DOHH2 (cell line): ENCODE measurements at regions not wholly inside any gene's neighbourhood (a gene's known extent, or its start where the extent isn't known, plus 50 kb on each side); places are given as distances from the start of the nearest gene placed in this dataset.

Experiments
- H3F3A ChIP-seq: fragments of 200-600 bp; sonication (generic), shearing (Covaris generic); 2 replicates; pipeline ENCODE4 v1.6.0; 2016; ENCODE audit warnings: antibody characterized with exemption, mild to moderate bottlenecking; ENCODE audit not compliant: control insufficient read depth, insufficient read depth
- H3K27ac ChIP-seq: fragments of 200-600 bp; sonication (generic); 2 replicates; pipeline ENCODE4 v1.5.1; 2014; ENCODE audit warnings: low read depth, mild to moderate bottlenecking, low read length, moderate library complexity
- H3K27me3 ChIP-seq: fragments of 200-600 bp; sonication (generic); 2 replicates; pipeline ENCODE4 v1.6.1; 2014; ENCODE audit warnings: mild to moderate bottlenecking, low read length, mixed read lengths; ENCODE audit not compliant: control insufficient read depth
- H3K36me3 ChIP-seq: fragments of 200-600 bp; sonication (generic); 2 replicates; pipeline ENCODE4 v1.6.1; 2014; ENCODE audit warnings: mild to moderate bottlenecking, low read length, moderate library complexity, mixed read lengths; ENCODE audit not compliant: control insufficient read depth
- H3K4me1 ChIP-seq: fragments of 200-600 bp; sonication (generic); 2 replicates; pipeline ENCODE4 v1.6.1; 2014; ENCODE audit warnings: mild to moderate bottlenecking, low read length, mixed read lengths; ENCODE audit not compliant: control insufficient read depth
- H3K4me2 ChIP-seq: fragments of 200-600 bp; sonication (generic); 2 replicates; pipeline ENCODE4 v1.6.0; 2014; ENCODE audit warnings: mild to moderate bottlenecking, low read length, moderate library complexity
- H3K4me3 ChIP-seq: fragments of 200-600 bp; sonication (generic); 2 replicates; pipeline ENCODE4 v1.5.1; 2014; ENCODE audit warnings: mild to moderate bottlenecking, low read length, mixed read lengths
- H3K79me2 ChIP-seq: fragments of 200-600 bp; sonication (generic); 2 replicates; pipeline ENCODE4 v1.6.1; 2014; ENCODE audit warnings: mild to moderate bottlenecking, low read length, mixed read lengths; ENCODE audit not compliant: control insufficient read depth
- H3K9me2 ChIP-seq: fragments of 200-600 bp; sonication (generic); replicated peaks from 2 replicates; pipeline ENCODE4 v1.6.1; 2014; ENCODE audit warnings: mild to moderate bottlenecking, low read length, mixed read lengths; ENCODE audit not compliant: control insufficient read depth
- H3K9me3 ChIP-seq: fragments of 200-600 bp; sonication (generic); 2 replicates; pipeline ENCODE4 v1.6.1; 2014; ENCODE audit warnings: antibody characterized with exemption, low read length, mixed read lengths; ENCODE audit not compliant: control insufficient read depth, insufficient read depth
- H4K20me1 ChIP-seq: fragments of 200-600 bp; sonication (generic); 2 replicates; pipeline ENCODE4 v1.6.0; 2014; ENCODE audit warnings: low read depth, mild to moderate bottlenecking, antibody characterized with exemption, low read length, moderate library complexity; ENCODE audit not compliant: control insufficient read depth, insufficient read depth
- EZH2phosphoT487 ChIP-seq: fragments of 200-600 bp; sonication (generic); IDR thresholded peaks from 2 replicates; pipeline ENCODE4 v1.6.1; 2017; ENCODE audit warnings: borderline replicate concordance, mild to moderate bottlenecking, antibody characterized with exemption, low read length, moderate library complexity, mixed read lengths
- TF ChIP-seq, protein P1 (sequence below): fragments of 200-600 bp; sonication (generic); IDR thresholded peaks from one replicate; pipeline ENCODE4 v1.5.1; 2014; ENCODE audit warnings: antibody characterized with exemption, mild to moderate bottlenecking, low read depth, low read length; ENCODE audit not compliant: poor library complexity, severe bottlenecking

DNA sequence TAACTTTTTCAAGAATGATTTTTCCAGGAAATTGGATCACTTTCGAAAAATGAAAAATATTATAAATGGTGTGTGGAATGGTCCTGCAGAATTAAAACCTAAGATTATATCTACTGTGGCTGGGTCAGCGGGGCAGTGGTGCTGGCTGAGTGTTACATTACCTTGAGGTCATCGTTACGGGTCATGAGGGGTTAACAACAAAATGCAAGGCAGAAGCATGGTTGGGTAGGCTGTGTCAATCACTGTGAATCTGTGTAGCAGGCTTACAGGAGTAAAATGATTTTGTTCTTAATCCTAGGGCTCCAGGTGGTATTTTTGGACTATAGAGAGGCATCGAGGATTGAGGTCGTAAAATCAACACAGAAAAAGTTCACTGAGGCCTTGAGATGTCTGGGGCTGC, 105.2 kb upstream of the AMOT start:
- Histone ChIP-seq H3K9me2 (no peaks in the 10 kb centered on the region), H3K4me3 (no peak overlapping the region), H3K4me1 (no peaks in the 10 kb centered on the region), H3K4me2 (no peak overlapping the region), H3K27me3 (no peaks in the 10 kb centered on the region), H3K79me2 (no peaks in the 10 kb centered on the region), H3K27ac (no peak overlapping the region), H4K20me1 (no peaks in the 10 kb centered on the region), H3F3A (no peaks in the 10 kb centered on the region), H3K9me3 (no peaks in the 10 kb centered on the region), H3K36me3 (no peaks in the 10 kb centered on the region)
- TF ChIP-seq, protein P1, sequence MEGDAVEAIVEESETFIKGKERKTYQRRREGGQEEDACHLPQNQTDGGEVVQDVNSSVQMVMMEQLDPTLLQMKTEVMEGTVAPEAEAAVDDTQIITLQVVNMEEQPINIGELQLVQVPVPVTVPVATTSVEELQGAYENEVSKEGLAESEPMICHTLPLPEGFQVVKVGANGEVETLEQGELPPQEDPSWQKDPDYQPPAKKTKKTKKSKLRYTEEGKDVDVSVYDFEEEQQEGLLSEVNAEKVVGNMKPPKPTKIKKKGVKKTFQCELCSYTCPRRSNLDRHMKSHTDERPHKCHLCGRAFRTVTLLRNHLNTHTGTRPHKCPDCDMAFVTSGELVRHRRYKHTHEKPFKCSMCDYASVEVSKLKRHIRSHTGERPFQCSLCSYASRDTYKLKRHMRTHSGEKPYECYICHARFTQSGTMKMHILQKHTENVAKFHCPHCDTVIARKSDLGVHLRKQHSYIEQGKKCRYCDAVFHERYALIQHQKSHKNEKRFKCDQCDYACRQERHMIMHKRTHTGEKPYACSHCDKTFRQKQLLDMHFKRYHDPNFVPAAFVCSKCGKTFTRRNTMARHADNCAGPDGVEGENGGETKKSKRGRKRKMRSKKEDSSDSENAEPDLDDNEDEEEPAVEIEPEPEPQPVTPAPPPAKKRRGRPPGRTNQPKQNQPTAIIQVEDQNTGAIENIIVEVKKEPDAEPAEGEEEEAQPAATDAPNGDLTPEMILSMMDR, result no peak
- TF ChIP-seq EZH2phosphoT487, result no peak

DNA sequence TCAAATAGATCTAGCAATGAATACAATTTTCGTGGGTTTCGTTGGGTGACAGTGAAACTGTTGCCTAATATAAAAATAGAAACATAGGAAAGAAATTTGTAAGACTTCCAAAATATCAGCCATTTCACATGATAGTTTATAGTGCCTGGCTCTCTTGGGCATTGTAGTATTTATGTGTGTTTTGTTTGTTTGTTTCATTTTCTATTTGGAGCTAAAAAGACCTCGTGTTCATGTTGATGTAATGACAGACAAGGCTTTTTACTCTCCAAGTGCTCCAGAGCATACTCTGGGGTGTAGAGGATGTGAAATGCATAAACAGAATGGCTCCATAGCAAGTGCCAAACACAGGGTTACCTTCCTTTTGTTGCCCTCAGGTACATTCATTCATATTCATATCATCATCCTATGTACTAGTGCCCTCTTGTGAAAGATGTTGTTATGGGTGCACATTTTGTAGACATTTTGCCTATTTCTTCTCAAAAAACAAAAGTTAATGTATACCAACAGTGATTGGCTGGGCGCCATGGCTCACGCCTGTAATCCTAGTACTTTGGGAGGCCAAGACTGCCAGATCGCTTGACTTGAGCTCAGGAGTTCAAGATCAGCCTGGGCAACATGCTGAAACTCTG, 100.7 kb upstream of the AMOT start:
- Histone ChIP-seq H3K9me2 (no peaks in the 10 kb centered on the region), H3K9me3 (no peaks in the 10 kb centered on the region), H3K27ac (no peak overlapping the region), H3K79me2 (no peaks in the 10 kb centered on the region), H3K4me3 (no peak overlapping the region), H3K4me1 (no peaks in the 10 kb centered on the region), H3K4me2 (no peak overlapping the region), H3K36me3 (no peaks in the 10 kb centered on the region), H4K20me1 (no peaks in the 10 kb centered on the region), H3K27me3 (no peaks in the 10 kb centered on the region), H3F3A (no peaks in the 10 kb centered on the region)
- no peak for TF ChIP-seq EZH2phosphoT487
- TF ChIP-seq, protein P1, result no peak

DNA sequence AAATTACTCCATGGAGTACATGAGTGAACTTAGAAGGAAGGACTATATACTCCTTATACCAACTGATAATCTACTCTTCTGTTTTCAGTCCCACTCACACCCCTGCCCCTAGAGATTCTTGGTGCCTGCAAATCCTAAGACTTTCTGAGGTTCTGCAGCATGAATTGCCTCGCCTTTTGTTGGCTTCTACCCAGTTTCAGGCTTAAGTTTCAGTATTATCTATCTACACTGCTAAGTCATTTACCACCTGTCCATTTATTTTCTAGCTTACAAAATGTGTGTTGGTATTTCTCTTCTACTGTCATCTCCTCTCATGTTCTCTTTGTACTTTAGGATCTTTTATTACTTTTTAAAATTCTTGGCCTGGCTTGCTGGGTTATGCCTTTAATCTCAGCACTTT, 94.4 kb upstream of the AMOT start:
- no peaks in the 10 kb centered on the region for H3K9me3 ChIP-seq
- H3K27me3 ChIP-seq, result no peaks in the 10 kb centered on the region
- H4K20me1 ChIP-seq, result no peaks in the 10 kb centered on the region
- H3K79me2 ChIP-seq, result no peaks in the 10 kb centered on the region
- H3K9me2 ChIP-seq, result no peaks in the 10 kb centered on the region
- H3K27ac ChIP-seq, result no peak overlapping the region
- H3K4me3 ChIP-seq, result no peak overlapping the region
- TF ChIP-seq, protein P1, result no peak
- no peak for TF ChIP-seq EZH2phosphoT487
- no peaks in the 10 kb centered on the region for H3K36me3 ChIP-seq
- H3K4me1 ChIP-seq, result no peaks in the 10 kb centered on the region
- H3K4me2 ChIP-seq, result no peak overlapping the region
- H3F3A ChIP-seq, result no peaks in the 10 kb centered on the region

GRCh38 chrX:112931900-112932299, 91.3 kb upstream of the AMOT start:
- Histone ChIP-seq H3K27ac (no peak overlapping the region), H3K27me3 (no peaks in the 10 kb centered on the region), H4K20me1 (no peaks in the 10 kb centered on the region), H3K79me2 (no peaks in the 10 kb centered on the region), H3F3A (no peaks in the 10 kb centered on the region), H3K36me3 (no peaks in the 10 kb centered on the region), H3K4me3 (no peak overlapping the region), H3K9me3 (no peaks in the 10 kb centered on the region), H3K9me2 (no peaks in the 10 kb centered on the region), H3K4me1 (no peaks in the 10 kb centered on the region), H3K4me2 (no peak overlapping the region)
- TF ChIP-seq EZH2phosphoT487, result no peak
- TF ChIP-seq, protein P1, result no peak
